Panc1 (cell line): ENCODE measurements at regions not wholly inside any gene's neighbourhood (a gene's known extent, or its start where the extent isn't known, plus 50 kb on each side); places are given as distances from the start of the nearest gene placed in this dataset.

ENCODE experiments used
- ATAC-seq: fragments of 200-7000 bp; cut with Tn5 transposase; 2 replicates; pipeline ENCODE4 v1.9.1; 2020; ENCODE audit warnings: mild to moderate bottlenecking, moderate library complexity
- BruUV-seq: library from RNA; stranded (reverse); fragments of 400-500 nt; replicated peaks from 2 replicates; lab custom pipeline; 2021; lab: Mats Ljungman, UMichigan
- CTCF ChIA-PET: fragments of 300-600 bp; sonication (Branson Sonifier 250); formaldehyde crosslinking; loops from one replicate; lab custom pipeline; 2022; ENCODE audit warnings: antibody characterized with exemption; lab: Charles Lee
- POLR2A ChIA-PET: fragments of 300-600 bp; sonication (Branson Sonifier 250); formaldehyde crosslinking; loops from one replicate; lab custom pipeline; 2022; ENCODE audit warnings: antibody characterized with exemption; lab: Charles Lee
- DNase-seq: peaks from one replicate; pipeline ENCODE4 v3.0.0-alpha.2; 2010; ENCODE audit warnings: low read depth, low spot score
- H3K27ac ChIP-seq: 2 replicates; pipeline ENCODE4 v1.5.1; 2011; ENCODE audit warnings: mild to moderate bottlenecking, low read length, inconsistent platforms
- H3K27me3 ChIP-seq: fragments of 200-500 bp; sonication (Bioruptor generic); 2 replicates; pipeline ENCODE4 v1.6.0; 2014; ENCODE audit warnings: low read length, inconsistent platforms; ENCODE audit not compliant: control insufficient read depth, insufficient read depth
- H3K36me3 ChIP-seq: fragments of 200-500 bp; sonication (Bioruptor generic); 2 replicates; pipeline ENCODE4 v1.5.1; 2014; ENCODE audit warnings: inconsistent platforms, mild to moderate bottlenecking, low read length, moderate library complexity; ENCODE audit not compliant: control insufficient read depth, insufficient read depth
- H3K4me1 ChIP-seq: 2 replicates; pipeline ENCODE4 v1.5.1; 2011; ENCODE audit warnings: inconsistent platforms, mild to moderate bottlenecking, low read length, moderate library complexity; ENCODE audit not compliant: control insufficient read depth, insufficient read depth
- H3K4me3 ChIP-seq, 2 experiments: 2 replicates each; pipeline ENCODE4 v1.5.1; 2011 to 2012; ENCODE audit warnings: low read depth in 2 of 2, low read length in 2 of 2, mild to moderate bottlenecking in 2 of 2, inconsistent platforms in 1 of 2, moderate library complexity in 1 of 2
- H3K9me3 ChIP-seq: fragments of 200-500 bp; sonication (Bioruptor generic); 2 replicates; pipeline ENCODE4 v1.5.1; 2014; ENCODE audit warnings: low read depth, mild to moderate bottlenecking, inconsistent platforms, low read length, moderate library complexity; ENCODE audit not compliant: control insufficient read depth, insufficient read depth
- POLR2AphosphoS5 ChIP-seq: IDR thresholded peaks from 2 replicates; pipeline ENCODE4 v1.6.1; 2012; ENCODE audit warnings: mild to moderate bottlenecking, low read depth, low read length, moderate library complexity
- SIN3A ChIP-seq: IDR thresholded peaks from 2 replicates; pipeline ENCODE4 v1.6.1; 2012; ENCODE audit warnings: low read depth, mild to moderate bottlenecking, low read length, moderate library complexity, borderline replicate concordance; ENCODE audit not compliant: insufficient read depth
- TCF7L2 ChIP-seq: IDR thresholded peaks from 2 replicates; pipeline ENCODE4 v1.6.1; 2011; ENCODE audit warnings: mild to moderate bottlenecking, low read depth, low read length, inconsistent platforms
- in situ Hi-C: cut with HindIII; loops from 2 replicates; pipeline ENCODE4 v1.10.0; 2016; ENCODE audit warnings: low sequenced_read_pairs, low pct_unique_long_range_greater_than_20kb
- intact Hi-C: fragments of 100-400 bp; cut with micrococcal nuclease; formaldehyde crosslinking; loops from one replicate; pipeline ENCODE4 v1.10.0; 2022; ENCODE audit not compliant: unreplicated experiment
- TF ChIP-seq, protein P1 (sequence below), 2 experiments: IDR thresholded peaks; 2 replicates each; pipeline ENCODE4 v1.6.1; 2011 to 2012; ENCODE audit warnings: low read depth in 2 of 2, control low read depth in 1 of 2, low read length in 1 of 2, mild to moderate bottlenecking in 1 of 2, moderate library complexity in 1 of 2; ENCODE audit not compliant: insufficient read depth in 1 of 2
- TF ChIP-seq, protein P2 (sequence below): fragments of 450-650 bp; IDR thresholded peaks from 2 replicates; pipeline ENCODE4 v1.5.1; 2017; ENCODE audit warnings: mild to moderate bottlenecking

DNA sequence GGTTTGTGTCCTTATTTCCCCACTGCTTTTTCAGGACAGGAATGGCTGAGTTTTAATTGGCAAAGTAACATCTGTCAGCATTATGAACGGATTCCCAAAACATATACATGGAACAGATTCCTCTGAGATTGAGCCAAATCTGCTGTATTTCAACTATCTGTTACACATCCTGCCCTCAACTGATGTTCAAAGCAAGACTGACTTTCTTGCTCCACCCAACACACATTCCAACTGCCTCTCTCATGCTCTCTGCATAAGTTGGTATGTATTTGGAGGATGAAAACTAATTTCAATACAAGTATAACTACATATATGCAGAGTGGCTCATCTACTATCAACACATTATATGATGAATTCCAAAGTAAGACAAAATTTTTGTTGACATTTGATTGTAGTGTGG lies 342.2 kb downstream of the GATA3 start:
- ATAC-seq (no peak), DNase-seq (no peak)
- no peaks in the 10 kb centered on the region for H3K36me3 ChIP-seq
- no peaks in the 10 kb centered on the region for H3K9me3 ChIP-seq
- H3K27ac ChIP-seq = no peak overlapping the region
- no peaks in the 10 kb centered on the region for H3K27me3 ChIP-seq
- ChIA-PET POLR2A (no interaction called here), CTCF (no interaction called here)
- TF ChIP-seq SIN3A = no peak
- TF ChIP-seq, protein P1, sequence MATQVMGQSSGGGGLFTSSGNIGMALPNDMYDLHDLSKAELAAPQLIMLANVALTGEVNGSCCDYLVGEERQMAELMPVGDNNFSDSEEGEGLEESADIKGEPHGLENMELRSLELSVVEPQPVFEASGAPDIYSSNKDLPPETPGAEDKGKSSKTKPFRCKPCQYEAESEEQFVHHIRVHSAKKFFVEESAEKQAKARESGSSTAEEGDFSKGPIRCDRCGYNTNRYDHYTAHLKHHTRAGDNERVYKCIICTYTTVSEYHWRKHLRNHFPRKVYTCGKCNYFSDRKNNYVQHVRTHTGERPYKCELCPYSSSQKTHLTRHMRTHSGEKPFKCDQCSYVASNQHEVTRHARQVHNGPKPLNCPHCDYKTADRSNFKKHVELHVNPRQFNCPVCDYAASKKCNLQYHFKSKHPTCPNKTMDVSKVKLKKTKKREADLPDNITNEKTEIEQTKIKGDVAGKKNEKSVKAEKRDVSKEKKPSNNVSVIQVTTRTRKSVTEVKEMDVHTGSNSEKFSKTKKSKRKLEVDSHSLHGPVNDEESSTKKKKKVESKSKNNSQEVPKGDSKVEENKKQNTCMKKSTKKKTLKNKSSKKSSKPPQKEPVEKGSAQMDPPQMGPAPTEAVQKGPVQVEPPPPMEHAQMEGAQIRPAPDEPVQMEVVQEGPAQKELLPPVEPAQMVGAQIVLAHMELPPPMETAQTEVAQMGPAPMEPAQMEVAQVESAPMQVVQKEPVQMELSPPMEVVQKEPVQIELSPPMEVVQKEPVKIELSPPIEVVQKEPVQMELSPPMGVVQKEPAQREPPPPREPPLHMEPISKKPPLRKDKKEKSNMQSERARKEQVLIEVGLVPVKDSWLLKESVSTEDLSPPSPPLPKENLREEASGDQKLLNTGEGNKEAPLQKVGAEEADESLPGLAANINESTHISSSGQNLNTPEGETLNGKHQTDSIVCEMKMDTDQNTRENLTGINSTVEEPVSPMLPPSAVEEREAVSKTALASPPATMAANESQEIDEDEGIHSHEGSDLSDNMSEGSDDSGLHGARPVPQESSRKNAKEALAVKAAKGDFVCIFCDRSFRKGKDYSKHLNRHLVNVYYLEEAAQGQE (IDR thresholded peaks at IDR 0.05; ENCODE audit: insufficient read depth in 1 of 2, low read depth in 2 of 2, low read length in 1 of 2) = no peak
- no peak for TF ChIP-seq TCF7L2
- TF ChIP-seq, protein P2, sequence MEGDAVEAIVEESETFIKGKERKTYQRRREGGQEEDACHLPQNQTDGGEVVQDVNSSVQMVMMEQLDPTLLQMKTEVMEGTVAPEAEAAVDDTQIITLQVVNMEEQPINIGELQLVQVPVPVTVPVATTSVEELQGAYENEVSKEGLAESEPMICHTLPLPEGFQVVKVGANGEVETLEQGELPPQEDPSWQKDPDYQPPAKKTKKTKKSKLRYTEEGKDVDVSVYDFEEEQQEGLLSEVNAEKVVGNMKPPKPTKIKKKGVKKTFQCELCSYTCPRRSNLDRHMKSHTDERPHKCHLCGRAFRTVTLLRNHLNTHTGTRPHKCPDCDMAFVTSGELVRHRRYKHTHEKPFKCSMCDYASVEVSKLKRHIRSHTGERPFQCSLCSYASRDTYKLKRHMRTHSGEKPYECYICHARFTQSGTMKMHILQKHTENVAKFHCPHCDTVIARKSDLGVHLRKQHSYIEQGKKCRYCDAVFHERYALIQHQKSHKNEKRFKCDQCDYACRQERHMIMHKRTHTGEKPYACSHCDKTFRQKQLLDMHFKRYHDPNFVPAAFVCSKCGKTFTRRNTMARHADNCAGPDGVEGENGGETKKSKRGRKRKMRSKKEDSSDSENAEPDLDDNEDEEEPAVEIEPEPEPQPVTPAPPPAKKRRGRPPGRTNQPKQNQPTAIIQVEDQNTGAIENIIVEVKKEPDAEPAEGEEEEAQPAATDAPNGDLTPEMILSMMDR = no peak
- TF ChIP-seq POLR2AphosphoS5 = no peak
- H3K4me1 ChIP-seq = no peaks in the 10 kb centered on the region
- no peak overlapping the region for H3K4me3 ChIP-seq
- in situ Hi-C loops (no loop called here), intact Hi-C loops (no loop called here)
- BruUV-seq = no TSS peak

DNA sequence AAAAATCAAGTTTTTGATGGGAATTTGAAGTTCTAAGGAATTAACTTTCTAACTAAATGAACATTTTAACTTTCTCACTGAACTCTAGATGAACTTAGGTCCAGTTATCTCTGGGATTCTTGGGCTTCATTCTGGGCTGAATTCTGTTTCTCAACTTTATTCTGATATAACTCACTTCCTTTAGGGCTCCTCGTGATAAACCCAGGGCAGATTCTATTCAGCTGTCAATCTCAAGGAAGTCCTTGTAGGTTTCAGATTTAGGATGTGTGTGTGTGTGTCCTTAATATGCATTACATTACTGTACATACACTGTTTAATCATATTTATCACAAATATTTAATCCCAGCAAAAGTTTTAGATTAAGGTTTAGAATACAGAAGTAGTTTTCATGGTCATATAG lies 344.3 kb downstream of the GATA3 start:
- no peak for ATAC-seq
- no peak overlapping the region for H3K27ac ChIP-seq
- H3K9me3 ChIP-seq = no peaks in the 10 kb centered on the region
- H3K36me3 ChIP-seq = no peaks in the 10 kb centered on the region
- no peak for DNase-seq
- no TSS peak for BruUV-seq
- no peaks in the 10 kb centered on the region for H3K27me3 ChIP-seq
- ChIA-PET POLR2A (no interaction called here), CTCF (no interaction called here)
- TF ChIP-seq TCF7L2 (no peak), POLR2AphosphoS5 (no peak), SIN3A (no peak)
- TF ChIP-seq, protein P1 (IDR thresholded peaks at IDR 0.05; ENCODE audit: insufficient read depth in 1 of 2, low read depth in 2 of 2, low read length in 1 of 2) = no peak
- TF ChIP-seq, protein P2 = no peak
- in situ Hi-C loops (no loop called here), intact Hi-C loops (no loop called here)
- H3K4me3 ChIP-seq = no peak overlapping the region
- H3K4me1 ChIP-seq = no peaks in the 10 kb centered on the region
